Testis (tissue), 2 donors: ENCODE measurements at regions not wholly inside any gene's neighbourhood (a gene's known extent, or its start where the extent isn't known, plus 50 kb on each side); places are given as distances from the start of the nearest gene placed in this dataset.

Experiments
- DNase-seq: peaks from one replicate; pipeline ENCODE4 v3.0.0-alpha.2; 2019
- H3K27ac ChIP-seq, 2 donors: fragments of 200-600 bp; sonication (generic); one replicate each; pipeline ENCODE4 v1.5.1; 2019
- H3K27me3 ChIP-seq: fragments of 200-600 bp; sonication (generic); one replicate; pipeline ENCODE4 v1.5.1; 2019
- H3K36me3 ChIP-seq: fragments of 200-600 bp; sonication (generic); one replicate; pipeline ENCODE4 v1.5.1; 2017; ENCODE audit warnings: low read depth; ENCODE audit errors: missing control alignments
- H3K4me1 ChIP-seq: fragments of 200-600 bp; sonication (generic); one replicate; pipeline ENCODE4 v1.5.1; 2019
- H3K4me3 ChIP-seq, 2 donors: fragments of 200-600 bp; sonication (generic); one replicate each; pipeline ENCODE4 v1.5.1; 2017 to 2019
- H3K9me3 ChIP-seq: fragments of 200-600 bp; sonication (generic); one replicate; pipeline ENCODE4 v1.5.1; 2017
- POLR2A ChIP-seq: fragments of 450-650 bp; IDR thresholded peaks from one replicate; pipeline ENCODE4 v1.6.1; 2017; ENCODE audit warnings: antibody characterized with exemption, mild to moderate bottlenecking, moderate library complexity
- WGBS, 2 donors: methylation state at CpG; one replicate each; pipeline ENCODE4 v1.1.5; 2018; 5-methylcytosine and 5-hydroxymethylcytosine counted together
- intact Hi-C: fragments of 100-400 bp; cut with DNase I; formaldehyde crosslinking; loops from one replicate; pipeline ENCODE4 v1.15.1; 2023; ENCODE audit warnings: low total_unique reads
- TF ChIP-seq, protein P1 (sequence below), 3 experiments: fragments of 450-650 bp in 2 of 3; fragments of 200-600 bp in 1 of 3; sonication (generic) in 1 of 3; IDR thresholded peaks; one replicate each; pipeline ENCODE4 v1.5.1; 2016 to 2019; ENCODE audit warnings: antibody characterized with exemption in 3 of 3, mild to moderate bottlenecking in 2 of 3, moderate library complexity in 1 of 3

DNA sequence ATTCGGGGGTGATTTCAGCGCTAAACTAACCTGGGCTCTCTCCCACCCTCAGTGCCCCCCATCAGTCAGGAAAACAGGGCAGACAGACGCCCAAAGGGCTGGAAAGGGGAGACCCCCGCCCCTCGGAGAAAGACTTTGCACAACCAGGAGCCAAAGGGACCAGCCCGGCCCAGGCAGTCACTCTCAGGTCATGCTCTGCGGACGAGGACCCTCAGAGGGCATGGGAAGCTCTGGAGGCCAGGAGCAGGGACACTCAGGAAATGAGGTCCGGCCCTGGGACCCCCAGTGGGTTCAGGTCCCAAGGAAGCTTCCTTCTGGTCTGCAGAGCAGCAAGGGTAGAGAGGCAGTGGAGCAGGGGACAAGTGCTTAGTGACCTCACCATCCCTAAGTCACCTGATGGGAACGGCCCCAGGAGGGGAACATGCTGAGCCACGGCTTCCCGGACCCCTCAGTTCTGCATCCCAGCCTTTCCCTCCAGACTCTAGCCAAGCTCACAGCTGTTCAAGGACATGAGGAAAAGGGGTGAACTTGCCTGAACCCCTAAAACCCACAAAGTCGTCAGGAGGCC lies 88.0 kb upstream of the GPC1 start:
- H3K9me3 ChIP-seq: no peaks in the 10 kb centered on the region
- TF ChIP-seq POLR2A: no peak
- TF ChIP-seq, protein P1, sequence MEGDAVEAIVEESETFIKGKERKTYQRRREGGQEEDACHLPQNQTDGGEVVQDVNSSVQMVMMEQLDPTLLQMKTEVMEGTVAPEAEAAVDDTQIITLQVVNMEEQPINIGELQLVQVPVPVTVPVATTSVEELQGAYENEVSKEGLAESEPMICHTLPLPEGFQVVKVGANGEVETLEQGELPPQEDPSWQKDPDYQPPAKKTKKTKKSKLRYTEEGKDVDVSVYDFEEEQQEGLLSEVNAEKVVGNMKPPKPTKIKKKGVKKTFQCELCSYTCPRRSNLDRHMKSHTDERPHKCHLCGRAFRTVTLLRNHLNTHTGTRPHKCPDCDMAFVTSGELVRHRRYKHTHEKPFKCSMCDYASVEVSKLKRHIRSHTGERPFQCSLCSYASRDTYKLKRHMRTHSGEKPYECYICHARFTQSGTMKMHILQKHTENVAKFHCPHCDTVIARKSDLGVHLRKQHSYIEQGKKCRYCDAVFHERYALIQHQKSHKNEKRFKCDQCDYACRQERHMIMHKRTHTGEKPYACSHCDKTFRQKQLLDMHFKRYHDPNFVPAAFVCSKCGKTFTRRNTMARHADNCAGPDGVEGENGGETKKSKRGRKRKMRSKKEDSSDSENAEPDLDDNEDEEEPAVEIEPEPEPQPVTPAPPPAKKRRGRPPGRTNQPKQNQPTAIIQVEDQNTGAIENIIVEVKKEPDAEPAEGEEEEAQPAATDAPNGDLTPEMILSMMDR (IDR thresholded peaks at IDR 0.05): no peak
- no peaks in the 10 kb centered on the region for H3K36me3 ChIP-seq
- H3K27ac ChIP-seq: no peak overlapping the region
- H3K27me3 ChIP-seq: no peaks in the 10 kb centered on the region
- no peak for DNase-seq
- no peak overlapping the region for H3K4me3 ChIP-seq
- H3K4me1 ChIP-seq: no peaks in the 10 kb centered on the region
- intact Hi-C loops: no loop called here
- 91 to 94% methylated on average over 12 to 13 of the region's 13 CpGs for WGBS, 2 donors

DNA sequence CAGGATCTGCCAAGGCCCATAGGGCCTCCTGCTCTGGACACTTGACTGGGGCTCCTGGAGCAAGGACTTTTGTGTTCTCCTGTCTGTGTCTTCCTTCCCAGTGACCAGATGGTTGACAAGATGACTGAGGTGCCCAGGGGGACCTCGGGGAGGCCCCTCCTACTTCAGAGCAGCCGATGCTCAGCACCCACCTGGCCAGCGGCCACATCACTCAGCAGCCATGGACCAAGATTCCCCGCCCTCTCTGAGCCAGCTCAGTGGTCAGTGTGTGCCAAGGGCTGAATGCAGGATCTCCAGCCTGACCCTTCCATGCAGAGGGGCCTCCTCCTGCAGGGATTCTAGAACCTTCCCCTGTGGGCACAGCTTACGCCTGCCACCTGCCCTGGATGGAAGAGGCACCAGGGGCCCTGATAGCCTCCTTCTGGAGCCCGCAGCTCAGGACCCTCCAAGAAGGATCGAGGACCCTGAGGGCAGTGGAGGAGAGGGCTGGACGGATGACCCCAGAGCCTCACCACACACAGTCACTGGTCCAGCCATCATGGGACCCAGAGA lies 87.4 kb upstream of the GPC1 start:
- no peak overlapping the region for H3K27ac ChIP-seq
- no peaks in the 10 kb centered on the region for H3K36me3 ChIP-seq
- no peaks in the 10 kb centered on the region for H3K9me3 ChIP-seq
- no peak for TF ChIP-seq POLR2A
- TF ChIP-seq, protein P1 (IDR thresholded peaks at IDR 0.05): no peak
- H3K4me3 ChIP-seq: no peak overlapping the region
- WGBS, 2 donors: 88 to 92% methylated on average over 2 to 8 of the region's 8 CpGs
- no peaks in the 10 kb centered on the region for H3K27me3 ChIP-seq
- DNase-seq: no peak
- intact Hi-C loops: no loop called here
- H3K4me1 ChIP-seq: no peaks in the 10 kb centered on the region

DNA sequence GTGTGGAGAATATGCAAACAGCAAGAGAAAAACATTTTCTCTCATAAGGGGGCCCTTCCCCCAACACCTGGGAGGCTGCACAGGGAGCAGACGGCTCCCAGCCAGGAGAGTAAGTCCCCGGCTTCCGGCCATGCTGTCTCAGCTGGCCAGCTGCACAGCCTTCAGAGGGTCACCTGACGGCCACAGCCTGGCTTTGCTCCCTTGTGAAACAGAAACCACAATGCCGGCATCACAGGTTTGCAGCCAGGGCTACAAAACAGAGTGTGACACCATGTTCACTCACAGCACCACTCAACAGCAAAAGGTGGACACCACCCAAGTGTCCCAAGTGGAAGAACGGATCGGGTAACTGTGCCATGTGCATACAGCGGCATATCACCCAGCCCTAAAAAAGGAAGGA lies 86.9 kb upstream of the GPC1 start:
- H3K9me3 ChIP-seq: no peaks in the 10 kb centered on the region
- H3K4me1 ChIP-seq: no peaks in the 10 kb centered on the region
- no peaks in the 10 kb centered on the region for H3K36me3 ChIP-seq
- no peak overlapping the region for H3K27ac ChIP-seq
- TF ChIP-seq POLR2A: no peak
- TF ChIP-seq, protein P1 (IDR thresholded peaks at IDR 0.05): no peak
- WGBS, 2 donors: 55 to 65% methylated on average over 8 of the region's 8 CpGs
- H3K4me3 ChIP-seq: no peak overlapping the region
- intact Hi-C loops: no loop called here
- no peaks in the 10 kb centered on the region for H3K27me3 ChIP-seq
- DNase-seq: no peak

DNA sequence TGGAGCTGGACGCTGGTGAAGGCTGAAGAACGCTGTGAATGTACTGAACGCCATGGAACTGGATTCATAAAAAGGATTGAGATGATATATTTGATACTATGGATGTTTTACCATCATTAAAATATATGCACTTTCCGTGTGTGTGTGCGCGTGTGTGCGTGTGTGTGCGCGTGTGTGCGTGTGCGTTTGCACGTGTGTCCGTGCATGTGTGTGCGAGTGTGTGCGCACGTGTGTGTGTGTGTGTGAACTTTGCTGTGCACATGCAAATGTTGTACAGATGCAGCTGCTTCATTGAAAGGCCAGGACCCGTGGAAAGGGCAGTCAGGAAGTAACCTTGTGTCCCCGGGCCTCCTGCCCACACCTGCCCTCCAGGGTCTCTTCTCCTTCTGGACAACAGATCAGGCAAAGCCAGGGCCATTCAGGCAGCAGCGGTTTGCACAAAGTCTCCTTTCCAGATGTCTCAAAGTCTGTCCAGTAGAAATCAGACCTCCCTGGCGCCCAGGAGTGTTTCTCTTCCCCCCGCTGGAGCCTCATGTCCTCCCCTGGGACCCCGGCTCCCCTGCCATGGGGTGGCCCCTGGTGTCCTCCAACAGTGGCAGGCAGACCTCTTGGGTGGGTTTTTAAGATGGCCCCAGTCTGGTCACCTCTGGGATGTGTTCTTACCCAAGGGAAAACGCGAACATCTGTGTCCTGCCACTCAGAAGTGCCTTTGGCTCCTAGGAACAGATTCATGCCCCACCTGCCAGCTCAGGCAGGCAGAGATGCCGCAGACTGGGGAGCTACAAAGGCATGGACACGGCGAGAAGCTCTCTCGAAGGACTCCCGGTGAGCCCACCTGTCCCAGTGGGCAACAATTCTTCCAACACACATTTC lies 86.1 kb upstream of the GPC1 start:
- intact Hi-C loops: no loop called here
- no peaks in the 10 kb centered on the region for H3K36me3 ChIP-seq
- 81 to 87% methylated on average over 27 to 29 of the region's 29 CpGs for WGBS, 2 donors
- TF ChIP-seq, protein P1 (IDR thresholded peaks at IDR 0.05): no peak
- no peaks in the 10 kb centered on the region for H3K4me1 ChIP-seq
- no peak overlapping the region for H3K4me3 ChIP-seq
- no peaks in the 10 kb centered on the region for H3K9me3 ChIP-seq
- H3K27ac ChIP-seq: no peak overlapping the region
- no peak for DNase-seq
- no peaks in the 10 kb centered on the region for H3K27me3 ChIP-seq
